GM19043 (cell line): ENCODE measurements at regions not wholly inside any gene's neighbourhood (a gene's known extent, or its start where the extent isn't known, plus 50 kb on each side); places are given as distances from the start of the nearest gene placed in this dataset.
"Not testable (repeated sequence)": the region's sequence is repeated elsewhere in the genome, so short reads cannot be mapped to it uniquely, and the experiment has no call there.

ENCODE experiments used
- ATAC-seq: cut with Tn5 transposase; IDR thresholded peaks from one replicate; pipeline ENCODE4 v1.9.1; 2021; ENCODE audit warnings: low read depth; ENCODE audit not compliant: unreplicated experiment

DNA sequence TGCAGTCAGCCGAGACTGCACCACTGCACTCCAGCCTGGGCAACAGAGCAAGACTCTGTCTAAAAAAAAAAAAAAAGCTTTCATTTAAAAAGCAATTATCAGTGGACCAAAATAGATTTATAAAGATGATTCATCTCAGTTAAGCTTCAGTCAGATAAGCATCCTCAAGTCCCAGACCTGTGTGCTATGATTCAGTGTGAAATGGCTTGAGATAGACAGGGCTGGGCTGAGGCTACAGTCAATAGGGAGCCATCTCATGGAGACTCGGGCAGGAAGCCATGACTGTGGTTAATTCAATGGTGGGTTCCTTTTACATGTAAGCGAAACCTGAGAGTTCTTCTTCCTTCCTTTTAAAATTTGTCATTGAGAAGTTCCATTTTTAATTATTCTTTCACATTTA, 276.0 kb downstream of the TFAP2A start:
- no peak for ATAC-seq

DNA sequence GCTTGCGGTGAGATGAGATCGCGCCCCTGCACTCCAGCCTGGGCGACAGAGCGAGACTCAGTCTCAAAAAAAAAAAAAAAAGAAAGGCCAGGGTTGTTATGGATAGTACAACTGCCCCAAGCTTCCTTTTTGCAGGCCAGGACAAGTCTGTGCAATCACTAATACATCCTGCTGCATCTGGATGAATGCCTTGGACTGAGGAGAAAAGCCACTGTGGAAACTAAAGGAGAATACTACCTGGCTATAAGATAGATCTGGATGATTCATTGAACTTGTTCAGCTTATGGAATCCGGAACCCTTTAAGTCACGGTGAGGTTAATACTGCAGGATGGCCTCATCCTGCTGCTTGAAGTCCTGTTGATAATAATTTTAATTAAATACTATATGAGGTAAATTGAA, 278.2 kb downstream of the TFAP2A start:
- no peak for ATAC-seq

- ATAC-seq = not testable (repeated sequence)
Observed at GRCh38 chr6:10134185-10134584, 280.7 kb downstream of the TFAP2A start.

- no peak for ATAC-seq
Observed at GRCh38 chr6:10128721-10129120, 286.2 kb downstream of the TFAP2A start.

DNA sequence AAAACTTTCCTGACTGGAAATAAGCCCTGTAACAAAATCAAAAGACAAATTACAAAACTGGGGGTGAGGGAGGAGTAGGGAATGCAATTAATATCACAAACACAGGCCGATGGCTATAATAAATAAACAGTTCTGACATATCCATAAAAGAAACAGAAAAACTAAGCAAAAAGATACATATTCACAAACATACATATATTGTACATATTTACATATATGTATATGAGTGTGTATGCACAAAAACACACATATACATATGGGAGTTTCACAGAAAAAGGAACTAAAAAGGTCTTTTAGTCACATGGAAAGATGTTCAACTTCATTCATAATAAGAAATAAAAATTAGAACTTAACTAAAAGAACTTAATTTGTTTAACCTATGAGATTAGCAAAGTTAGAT, 292.7 kb downstream of the TFAP2A start:
- ATAC-seq = no peak

GRCh38 chr6:10112871-10113549, 301.9 kb downstream of the TFAP2A start:
- ATAC-seq = no peak

DNA sequence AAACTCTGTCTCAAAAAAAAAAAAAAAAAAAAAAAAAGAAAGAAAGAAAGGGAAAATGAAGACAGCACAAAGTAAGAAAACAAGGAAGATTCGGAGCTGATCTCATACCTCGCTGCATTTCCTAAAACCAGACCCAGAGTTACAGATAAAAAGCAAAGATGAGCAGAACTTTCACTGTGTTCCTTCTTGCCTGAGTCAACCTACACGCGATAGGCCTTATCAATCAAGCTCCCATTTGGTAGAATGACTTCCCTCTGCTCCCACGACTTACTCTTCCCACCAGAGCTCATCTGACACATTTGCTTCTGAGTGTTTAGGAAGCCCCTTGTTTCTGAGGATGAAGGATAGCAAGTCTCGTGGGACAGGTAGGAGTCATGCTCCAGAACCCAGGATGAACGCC, 302.9 kb downstream of the TFAP2A start:
- no peak for ATAC-seq

GRCh38 chr6:10101551-10102252, 313.2 kb downstream of the TFAP2A start:
- no peak for ATAC-seq

DNA sequence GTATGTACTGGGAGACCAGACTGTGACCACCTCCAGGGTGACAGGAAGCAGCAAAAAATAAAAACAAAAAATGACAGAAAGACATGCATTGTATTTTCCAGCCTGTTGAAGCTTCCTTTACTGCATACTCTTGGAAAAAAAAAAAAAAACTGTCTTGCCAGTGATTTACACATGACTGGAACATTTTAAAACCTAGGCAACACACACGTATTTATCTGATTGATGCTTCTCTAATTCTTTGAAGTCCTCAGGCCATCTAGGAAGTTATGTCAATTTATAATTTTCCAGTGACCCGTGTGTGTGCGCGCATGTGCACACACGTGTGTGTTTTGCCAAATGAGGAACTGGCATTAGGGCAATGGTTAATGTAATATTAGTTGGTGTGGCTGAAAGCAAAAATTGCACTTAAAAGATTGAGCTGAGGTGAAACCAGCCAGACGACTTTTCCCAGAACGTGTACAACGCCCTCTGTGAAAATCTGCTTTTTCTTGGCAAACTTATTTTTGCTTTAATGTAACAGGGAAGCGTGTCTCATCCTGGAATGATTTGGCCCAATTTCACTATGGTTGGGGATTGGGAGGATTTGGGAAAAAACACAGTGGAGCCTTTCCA, 315.2 kb downstream of the TFAP2A start:
- ATAC-seq = no peak

DNA sequence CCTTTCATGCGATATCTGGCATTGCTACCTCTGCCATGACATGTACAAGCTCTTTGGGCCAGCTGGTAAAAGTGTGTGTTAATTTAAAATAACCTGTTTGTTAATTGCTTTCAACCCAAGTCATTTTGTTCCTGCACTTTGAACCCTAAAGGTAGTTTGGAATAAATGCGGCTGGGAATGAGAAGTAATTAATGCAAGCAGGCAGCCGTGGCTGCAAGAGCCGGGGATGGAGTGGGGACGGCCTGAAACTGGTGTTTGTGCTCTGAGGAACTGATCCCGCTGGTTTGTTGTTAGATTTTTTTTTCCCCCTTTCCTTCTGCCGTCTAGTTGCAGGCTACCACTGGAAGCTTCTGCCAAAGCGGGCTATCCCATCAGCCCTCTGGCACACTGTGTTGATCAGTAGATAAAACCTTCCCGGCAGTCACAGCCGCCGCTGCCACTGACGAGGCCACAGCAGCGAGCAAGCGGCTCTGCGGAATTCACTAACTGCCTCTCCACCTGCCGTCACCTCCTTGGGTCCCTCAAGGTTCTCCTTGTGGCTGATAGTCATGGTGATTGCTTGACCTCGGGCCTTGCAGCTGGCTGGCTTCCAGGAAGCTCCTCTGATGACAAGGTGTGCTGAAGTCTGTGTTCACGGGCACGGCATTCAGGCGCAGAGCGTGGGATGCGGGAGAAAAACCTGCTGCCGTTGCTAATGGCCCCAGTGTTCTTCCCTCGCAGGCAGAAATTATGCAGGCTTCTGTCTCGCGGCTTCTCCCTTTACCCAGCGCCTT, 315.9 kb downstream of the TFAP2A start:
- ATAC-seq = no peak

DNA sequence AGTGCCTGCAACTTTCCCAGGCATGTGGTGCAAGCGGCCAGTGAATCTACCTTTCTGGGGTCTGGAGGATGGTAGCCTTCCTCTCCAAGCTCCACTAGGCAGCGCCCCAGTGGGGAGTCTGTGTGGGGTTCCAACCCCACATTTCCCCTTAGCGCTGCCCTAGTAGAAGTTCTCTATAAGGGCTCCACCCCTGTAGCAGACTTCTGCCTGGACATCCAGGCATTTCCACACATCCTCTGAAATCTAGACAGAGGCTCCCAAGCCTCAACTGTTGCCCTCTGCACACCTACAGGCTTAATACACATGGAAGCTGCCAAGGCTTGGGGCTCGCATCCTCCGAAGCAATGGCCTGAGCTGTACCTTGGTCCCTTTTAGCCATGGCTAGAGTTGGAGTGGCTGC, 321.6 kb downstream of the TFAP2A start:
- ATAC-seq = no peak

DNA sequence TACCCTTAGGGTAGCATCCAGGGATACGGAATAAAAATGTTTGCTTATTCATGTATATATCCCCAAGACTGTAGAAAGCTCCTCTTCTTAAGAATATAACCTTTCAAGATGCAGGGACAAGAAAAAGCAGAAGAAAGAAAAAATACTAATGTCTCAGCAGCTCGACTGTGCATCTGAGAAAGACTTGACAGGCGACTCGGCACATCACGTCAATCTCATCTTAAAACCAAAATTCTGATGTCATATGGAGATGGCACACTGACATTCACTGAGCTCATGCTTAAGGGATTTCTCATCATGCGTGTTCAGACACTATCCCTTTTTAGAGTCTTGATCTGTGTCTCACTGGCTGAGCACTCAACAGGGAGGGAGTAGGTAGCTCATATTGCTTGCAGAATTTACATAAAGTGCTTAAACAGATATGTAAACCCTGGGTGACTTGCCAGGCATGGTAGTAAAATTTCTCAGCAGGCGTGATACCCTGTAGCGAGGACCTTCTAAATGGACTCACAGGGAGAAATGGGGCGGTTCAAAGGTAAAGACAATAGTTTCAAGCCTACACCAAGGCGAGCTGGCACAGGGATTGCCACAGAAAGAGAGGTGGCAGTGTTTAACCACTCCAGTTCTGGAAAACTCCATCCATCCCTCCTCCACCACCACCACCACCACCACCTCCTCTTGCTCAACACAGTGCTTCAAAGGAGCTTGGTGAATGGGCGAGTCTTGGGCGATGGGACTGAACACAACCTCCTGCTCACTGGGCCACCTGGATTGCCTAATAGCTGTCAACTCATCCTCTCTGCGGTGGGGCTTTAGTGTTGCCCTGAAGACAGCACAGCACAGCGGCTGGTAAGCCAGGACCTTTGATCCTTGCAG, 330.5 kb downstream of the TFAP2A start:
- no peak for ATAC-seq

- no peak for ATAC-seq
Observed at GRCh38 chr6:10082385-10082784, 332.5 kb downstream of the TFAP2A start.

DNA sequence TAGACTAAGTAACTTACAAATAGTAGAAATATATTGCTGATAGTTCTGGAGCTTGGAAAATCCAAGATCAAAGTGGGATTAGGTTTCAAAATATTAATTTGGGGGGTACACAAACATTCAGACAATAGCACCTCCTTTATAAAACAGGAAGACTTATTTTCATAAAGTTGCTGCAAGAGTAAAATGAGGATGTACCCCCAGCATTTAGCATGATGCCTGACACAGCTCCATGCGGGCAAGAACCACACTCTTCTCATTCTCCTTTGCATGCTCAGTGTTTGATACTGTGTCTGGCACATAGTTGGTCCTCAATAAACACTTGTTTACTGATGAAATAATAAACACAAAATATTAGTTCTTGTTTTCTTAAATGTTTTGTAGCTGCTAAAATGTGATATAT, 332.9 kb downstream of the TFAP2A start:
- no peak for ATAC-seq

DNA sequence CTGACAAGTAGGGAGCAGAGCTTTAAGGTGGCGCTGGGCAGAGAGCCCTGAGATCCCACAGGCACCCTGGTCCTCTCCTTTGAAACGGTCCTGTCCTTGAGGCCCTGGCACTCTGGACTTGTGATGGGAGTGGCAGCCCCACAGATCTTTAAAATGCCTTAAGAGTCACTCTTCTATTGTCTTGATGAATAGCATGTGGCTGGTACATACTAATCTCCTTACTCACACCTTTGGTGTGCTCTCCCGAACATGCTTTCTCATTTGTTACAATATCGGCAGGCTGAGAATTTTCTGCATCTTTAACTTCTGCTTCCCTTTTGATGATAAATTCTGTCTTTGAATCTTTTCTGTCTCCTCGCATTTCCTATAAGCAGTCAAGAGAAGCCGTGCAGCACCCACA, 333.8 kb downstream of the TFAP2A start:
- ATAC-seq = no peak

DNA sequence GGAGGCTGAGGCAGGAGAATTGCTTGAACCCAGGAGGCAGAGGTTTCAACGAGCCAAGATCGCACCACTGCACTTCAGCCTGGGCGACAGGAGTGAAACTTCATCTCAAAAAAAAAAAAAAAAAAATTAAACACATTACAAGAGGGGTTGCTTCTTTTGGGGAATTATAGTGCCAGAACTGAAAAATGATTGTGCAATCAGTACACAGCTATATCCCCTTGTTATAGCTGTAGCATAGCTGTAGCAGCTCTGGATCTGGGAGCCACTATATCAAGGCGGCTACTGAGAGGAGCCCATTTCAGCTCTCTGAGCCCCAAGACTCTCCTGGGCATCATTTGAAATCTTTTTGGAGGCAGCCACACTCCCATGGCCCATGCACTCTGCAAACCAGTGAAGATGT, 334.3 kb downstream of the TFAP2A start:
- ATAC-seq = no peak

- ATAC-seq = no peak
Observed at GRCh38 chr6:10078581-10078980, 336.3 kb downstream of the TFAP2A start.

DNA sequence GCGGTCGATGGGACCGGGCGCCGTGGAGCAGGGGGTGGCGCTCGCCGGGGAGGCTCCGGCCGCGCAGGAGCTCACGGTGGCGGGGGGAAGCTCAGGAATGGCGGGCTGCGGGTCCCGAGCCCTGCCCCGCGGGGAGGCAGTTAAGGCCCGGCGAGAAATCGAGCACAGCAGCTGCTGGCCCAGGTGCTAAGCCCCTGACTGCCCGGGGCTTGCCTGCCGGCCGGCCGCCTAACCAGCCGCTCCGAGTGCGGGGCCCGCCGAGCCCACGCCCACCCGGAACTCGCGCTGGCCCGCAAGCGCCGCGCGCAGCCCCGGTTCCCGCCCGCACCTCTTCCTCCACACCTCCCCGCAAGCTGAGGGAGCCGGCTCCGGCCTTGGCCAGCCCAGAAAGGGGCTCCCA, 340.1 kb downstream of the TFAP2A start:
- not testable (repeated sequence) for ATAC-seq

DNA sequence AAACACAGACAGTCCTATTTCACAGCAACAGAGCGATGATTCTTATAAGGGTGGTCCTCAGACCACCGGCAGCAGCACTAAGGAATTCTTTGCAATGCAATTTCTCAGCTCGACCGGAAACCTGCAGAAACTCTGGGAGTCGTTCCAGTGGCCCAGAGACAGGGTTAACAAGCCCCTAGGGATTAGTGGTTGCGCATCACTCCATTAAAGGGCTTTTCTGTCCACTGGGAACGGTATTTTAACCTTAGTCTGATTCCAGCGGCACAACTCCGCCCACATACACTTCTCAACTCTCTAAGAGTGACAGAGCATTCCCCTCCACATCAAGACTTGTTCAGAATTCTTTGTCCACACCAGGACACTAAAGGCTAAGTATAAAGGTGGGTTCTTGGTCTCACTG, 341.5 kb downstream of the TFAP2A start:
- no peak for ATAC-seq

GRCh38 chr6:10071631-10072220, 343.1 kb downstream of the TFAP2A start:
- no peak for ATAC-seq
